IPS-NIHi7 (cell line): ENCODE measurements at regions not wholly inside any gene's neighbourhood (a gene's known extent, or its start where the extent isn't known, plus 50 kb on each side); places are given as distances from the start of the nearest gene placed in this dataset.

Source experiments
- DNase-seq: peaks from one replicate; pipeline ENCODE4 v3.0.0; 2012; ENCODE audit warnings: mixed read lengths; ENCODE audit errors: extremely low spot score

- no peak for DNase-seq
Measured at GRCh38 chr5:164680216-164680615, 1174.8 kb downstream of the MAT2B start.

- no peak for DNase-seq
Measured at GRCh38 chr5:164680812-164681520, 1175.5 kb downstream of the MAT2B start.

DNA sequence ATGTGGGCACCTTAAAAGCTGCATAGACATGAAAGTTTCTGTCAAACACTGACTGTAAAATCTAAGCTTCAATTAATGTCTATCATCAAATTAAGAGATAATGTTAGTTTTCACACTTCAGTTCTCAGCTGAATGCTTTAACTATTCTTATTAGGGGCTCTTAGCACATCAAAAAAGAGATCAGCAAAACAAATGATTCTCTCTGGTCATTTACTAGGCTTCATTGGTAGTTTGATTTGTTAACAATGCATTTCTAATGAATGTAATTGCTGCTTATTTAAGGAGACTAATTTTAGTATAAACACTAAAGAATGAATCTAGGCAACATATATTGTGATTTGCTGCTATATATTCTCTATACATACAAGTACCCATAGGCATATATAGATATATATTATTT is 1182.0 kb downstream of the MAT2B start:
- no peak for DNase-seq

DNA sequence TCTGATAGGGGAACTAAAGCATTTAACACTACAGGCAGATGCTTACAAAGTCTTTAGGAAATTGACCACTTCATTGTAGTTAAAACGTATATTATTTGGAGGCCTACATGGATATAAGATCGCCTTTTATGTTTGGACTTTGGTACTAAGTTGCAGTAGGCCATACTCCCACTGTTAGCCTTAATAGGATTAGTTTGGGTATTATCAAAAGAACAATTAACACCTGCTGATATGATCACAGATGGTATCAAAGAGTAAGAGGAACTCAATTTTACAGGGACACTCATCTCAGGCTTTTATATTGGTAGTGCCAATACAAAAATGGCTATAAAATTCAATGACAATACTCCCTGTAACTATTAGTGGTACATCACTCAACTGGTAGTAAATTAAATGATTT is 1183.0 kb downstream of the MAT2B start:
- DNase-seq = no peak

DNA sequence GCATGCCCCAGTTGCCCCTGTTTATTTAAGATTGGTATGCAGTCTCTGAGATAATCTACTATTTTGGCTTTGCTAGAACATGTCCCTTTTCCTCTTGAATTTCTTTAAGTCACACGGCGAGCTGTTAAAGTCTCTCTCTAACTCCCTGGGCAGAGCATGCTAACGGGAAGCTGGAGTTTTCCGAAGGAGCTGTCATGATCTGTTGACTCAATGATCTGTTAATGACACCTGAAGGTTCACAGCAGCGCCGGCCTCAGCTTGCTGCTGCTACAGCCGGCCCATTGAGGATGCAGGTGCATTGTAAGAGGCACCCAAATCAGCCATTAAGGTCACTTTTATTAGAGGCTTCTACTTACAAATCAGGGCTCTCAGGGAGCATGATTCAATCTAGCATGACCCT is 1203.4 kb downstream of the MAT2B start:
- peak; percentile 29 for DNase-seq

DNA sequence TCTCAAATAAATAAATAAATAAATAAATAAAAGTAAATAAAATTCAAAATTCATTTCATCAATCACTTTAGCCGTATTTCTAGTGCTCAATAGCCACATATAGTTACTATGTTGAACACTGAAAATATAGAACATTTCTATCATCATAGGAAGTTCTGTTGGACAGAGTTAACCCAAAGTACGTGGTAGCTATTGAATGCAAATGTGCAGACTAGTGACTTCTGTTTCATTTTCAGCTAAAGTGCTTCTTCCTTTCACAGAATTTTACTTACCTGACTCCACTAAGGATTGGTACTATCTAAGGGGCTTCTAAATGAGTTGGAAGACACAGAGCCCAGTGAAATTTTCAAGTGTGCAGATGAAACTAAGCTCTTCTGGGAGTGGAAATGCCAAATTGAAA is 1208.3 kb downstream of the MAT2B start:
- DNase-seq = no peak

DNA sequence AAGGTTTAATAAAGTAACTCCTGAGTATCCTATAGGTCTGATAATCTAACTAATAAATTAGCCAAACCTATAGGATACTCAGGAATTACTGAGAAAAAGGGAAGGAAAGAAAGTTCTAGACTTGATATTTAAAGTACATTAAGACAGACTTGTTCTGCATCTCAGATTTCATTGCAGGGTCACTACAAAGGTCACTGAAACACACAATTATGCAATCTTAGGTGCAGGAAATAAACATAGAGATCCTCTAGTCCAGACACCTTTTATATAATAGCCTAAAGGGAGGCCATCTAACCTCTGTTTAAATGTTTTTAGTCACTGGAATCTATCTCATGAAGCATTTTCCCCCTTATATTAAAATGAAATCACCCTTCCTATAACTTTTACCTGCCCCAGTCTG is 1215.7 kb downstream of the MAT2B start:
- DNase-seq = no peak

DNA sequence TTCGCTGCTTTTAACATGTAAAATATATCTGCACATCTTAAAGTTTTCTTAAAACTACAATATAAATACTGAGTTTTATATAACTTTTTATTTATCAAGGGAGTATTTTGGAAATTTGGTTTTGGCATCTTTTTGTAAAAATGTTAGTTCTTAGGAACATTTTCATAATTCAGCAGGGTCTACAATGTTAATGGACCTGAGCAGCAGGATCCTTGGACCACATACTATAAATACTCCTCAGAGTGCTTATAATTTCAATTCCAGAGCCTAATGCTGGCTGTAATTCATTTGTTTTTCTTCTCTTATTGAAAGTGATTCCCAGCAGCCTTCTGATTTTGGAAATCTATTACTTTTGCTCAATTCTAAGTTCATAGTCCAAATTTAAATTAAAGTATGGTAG is 1216.2 kb downstream of the MAT2B start:
- no peak for DNase-seq

- DNase-seq = no peak
Measured at GRCh38 chr5:164722702-164723101, 1217.3 kb downstream of the MAT2B start.

- DNase-seq = no peak
Measured at GRCh38 chr5:164727012-164727411, 1221.6 kb downstream of the MAT2B start.

- DNase-seq = no peak
Measured at GRCh38 chr5:164728733-164729132, 1223.3 kb downstream of the MAT2B start.

DNA sequence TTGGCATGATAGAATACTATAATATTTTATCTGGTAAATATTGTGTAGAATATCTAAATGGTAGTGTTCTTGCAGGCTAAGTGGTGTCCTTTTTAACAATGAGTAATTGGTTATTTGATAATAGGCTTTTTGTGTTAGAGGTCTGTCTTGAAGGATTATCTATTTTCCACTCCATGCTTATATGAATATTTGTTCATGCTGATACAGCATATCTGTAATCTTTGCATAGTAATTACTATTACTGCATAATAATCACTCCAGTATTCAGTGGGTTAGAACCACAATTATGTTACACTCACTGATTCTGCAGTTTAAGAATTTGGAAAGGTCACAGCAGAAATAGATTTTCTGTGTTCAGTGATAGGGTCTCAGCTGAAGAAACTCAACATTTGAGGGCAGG is 1229.9 kb downstream of the MAT2B start:
- DNase-seq = no peak

DNA sequence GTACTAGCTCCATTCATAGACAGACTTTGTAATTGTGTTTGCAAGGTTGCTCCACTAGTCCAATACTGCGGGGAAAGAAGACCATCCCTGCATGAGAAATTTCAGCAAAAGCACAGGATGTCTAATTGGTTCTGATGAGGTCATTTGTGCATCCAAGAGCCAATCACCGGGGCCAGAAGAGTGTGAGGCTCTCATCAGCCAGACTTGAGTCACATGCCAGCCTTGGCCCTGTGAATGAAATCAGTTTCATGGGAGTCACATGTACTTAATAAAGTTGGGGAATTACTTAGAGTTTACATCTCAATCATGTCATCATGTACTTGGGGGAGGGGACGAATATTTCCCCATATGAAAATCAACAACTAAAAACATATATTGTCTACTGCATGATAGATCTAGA is 1236.0 kb downstream of the MAT2B start:
- DNase-seq = no peak

- DNase-seq = no peak
Measured at GRCh38 chr5:164742025-164742424, 1236.6 kb downstream of the MAT2B start.

GRCh38 chr5:164746723-164747122 is 1241.3 kb downstream of the MAT2B start:
- no peak for DNase-seq

GRCh38 chr5:164747371-164747770 is 1242.0 kb downstream of the MAT2B start:
- no peak for DNase-seq

DNA sequence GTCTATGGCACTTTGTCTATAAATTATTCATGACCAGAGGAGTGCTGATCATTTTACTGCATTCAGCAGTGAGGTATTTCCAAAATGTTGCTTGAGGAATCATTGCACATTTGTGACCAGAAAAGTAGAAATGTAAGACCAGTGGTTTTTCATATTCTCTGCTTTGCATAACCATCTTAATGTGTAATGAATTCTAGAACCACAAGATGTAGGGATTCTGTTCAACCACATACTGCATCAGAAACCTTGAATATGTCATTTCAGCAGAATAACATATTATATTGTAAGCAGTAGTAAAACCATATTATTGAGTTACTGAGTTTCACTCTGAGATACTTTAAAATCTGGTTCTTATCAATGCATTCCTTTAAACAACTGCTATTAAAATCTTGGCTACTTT is 1243.4 kb downstream of the MAT2B start:
- no peak for DNase-seq

DNA sequence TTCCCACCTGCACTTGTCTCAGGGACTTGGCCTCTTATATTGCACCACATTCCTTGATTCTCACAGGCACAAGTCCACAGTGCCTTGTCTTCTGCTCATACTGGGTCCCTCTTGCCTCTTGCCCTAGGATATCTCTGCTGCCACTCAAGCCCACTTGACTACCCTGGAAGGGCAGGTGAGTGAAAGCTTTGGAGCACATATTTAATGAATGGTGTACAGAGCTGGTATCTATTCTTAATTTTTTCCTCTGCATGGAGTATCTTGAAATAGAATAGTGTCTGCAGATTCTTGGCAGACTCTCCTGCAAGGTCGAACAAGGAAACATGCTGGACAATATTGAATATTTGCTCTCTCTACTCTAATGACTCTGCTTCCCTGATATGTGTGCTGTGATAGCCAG is 1248.0 kb downstream of the MAT2B start:
- no peak for DNase-seq

DNA sequence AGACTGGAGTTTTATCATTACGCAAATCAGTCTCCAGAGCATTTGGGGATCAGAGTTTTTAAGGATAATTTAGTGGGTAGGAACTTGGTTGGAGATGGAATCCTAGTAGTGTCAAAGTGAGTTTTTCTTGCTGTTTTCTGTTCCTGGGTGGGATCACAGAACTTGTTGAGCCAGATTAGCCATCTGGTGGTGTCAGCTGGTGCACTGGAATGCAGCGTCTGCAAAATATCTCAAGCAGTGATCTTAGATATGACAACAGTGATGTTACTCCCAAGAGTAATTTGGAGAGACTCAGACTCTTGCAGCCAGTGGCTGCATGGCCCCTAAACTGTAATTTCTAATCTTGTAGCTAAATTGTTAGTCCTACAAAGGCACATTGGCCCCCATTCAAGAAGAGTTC is 1257.8 kb downstream of the MAT2B start:
- DNase-seq = no peak

GRCh38 chr5:164772122-164772521 is 1266.7 kb downstream of the MAT2B start:
- DNase-seq = no peak

DNA sequence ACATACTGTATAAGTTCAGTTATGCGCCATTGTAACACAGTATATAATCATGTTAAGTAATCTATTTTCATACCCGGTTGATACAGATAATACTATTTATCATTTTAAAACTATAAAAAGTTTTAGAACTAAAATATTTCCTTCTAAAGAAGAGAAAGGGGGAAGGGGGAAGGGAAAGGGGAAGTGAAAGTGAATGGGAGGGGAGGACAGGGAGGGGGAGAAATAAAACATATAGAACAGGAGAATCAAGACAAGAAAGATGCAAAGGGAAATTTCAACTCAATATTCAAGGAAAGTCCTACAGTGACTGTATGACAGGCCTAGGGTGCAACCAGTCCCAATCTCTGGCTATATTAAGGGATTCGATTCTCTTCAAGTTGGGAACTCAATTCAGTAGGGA is 1278.8 kb downstream of the MAT2B start:
- DNase-seq = no peak

DNA sequence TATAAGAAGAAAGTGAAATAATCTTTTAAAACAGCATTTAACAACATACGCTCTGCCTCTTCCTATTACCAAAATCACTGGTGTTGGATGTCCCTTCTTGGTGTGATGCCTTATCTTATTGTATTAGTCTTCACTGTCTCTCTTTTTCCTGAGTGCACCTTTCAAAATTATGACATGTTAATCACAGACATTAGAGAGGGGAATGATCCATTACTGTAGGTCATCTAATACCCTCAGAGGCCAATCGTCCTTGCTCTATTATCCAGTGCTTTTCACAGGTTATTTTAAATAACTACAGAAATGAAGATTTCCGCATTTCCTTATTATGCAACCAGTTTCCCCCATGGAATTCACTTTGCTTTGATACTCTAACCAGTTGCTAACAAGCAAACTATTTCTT is 1292.7 kb downstream of the MAT2B start:
- DNase-seq = no peak

- DNase-seq = no peak
Measured at GRCh38 chr5:164799391-164799790, 1294.0 kb downstream of the MAT2B start.

DNA sequence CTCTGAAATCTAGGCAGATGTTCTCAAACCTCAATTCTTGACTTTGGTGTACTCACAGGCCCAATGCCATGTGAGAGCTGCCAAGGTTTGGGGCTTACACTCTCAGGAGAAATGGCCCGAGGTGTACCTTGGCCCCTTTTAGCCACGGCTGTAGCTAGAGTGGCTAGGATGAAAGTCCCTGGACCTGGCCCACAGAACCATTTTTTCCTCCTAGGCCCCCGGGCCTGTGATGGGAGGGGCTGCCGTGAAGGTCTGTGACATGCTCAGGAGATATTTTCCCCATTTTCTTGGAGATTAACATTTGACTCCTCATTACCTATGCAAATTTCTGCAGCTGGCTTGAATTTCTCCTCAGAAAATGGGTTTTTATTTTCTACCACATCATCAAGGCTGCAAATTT is 1296.5 kb downstream of the MAT2B start:
- DNase-seq = no peak
